ENCODE measurements at regions not wholly inside any gene's neighbourhood (a gene's known extent, or its start where the extent isn't known, plus 50 kb on each side); places are given as distances from the start of the nearest gene placed in this dataset.

DNA sequence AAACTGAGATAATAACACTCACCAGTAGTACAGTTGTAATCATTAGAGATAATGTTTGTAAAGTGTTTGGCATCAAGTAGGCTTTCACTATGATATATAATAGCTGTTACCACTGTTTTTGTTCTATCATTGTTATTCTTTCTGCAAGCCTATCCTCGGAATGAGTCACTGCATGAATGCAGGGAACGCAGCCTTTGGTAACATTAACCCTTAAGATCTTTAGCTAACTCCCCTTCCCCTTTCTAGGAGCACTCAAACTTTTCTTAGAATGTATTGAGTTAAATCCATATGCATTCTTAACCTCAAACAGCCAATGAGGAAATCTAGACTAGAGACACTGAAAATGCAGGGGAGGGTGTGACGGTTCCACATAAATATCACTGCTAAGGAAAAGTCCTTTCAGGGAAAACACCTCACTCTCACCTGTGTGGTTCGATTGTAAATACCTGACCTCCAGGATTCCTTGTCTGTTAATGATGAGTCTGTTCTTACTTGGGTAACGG, 467.3 kb downstream of the SETD4 start (continued):
- TF ChIP-seq BCL11A (tag by site-specific recombination; IDR thresholded peaks at IDR 0.05; ENCODE audit: low read depth) (0 out of 2 replicates have a peak, but pooled peaks have one; percentile 73), ZBTB21 (tag by site-specific recombination; IDR thresholded peaks at IDR 0.05) (0 out of 2 replicates have a peak, but pooled peaks have one; percentile 50), ZNF366 (tag by site-specific recombination; conservative IDR thresholded peaks at IDR 0.05) (0 out of 2 replicates have a peak, but pooled peaks have one; percentile 25), GLI2 (tag by site-specific recombination; IDR thresholded peaks at IDR 0.05; ENCODE audit: borderline replicate concordance, low read depth) (peak; percentile 70; the same call in 1 of the 2 replicates), ZSCAN30 (tag by site-specific recombination; IDR thresholded peaks at IDR 0.05) (no peak), ZNF600 (tag by site-specific recombination; IDR thresholded peaks at IDR 0.05) (0 out of 2 replicates have a peak, but pooled peaks have one; percentile 31), ZNF175 (tag by site-specific recombination; IDR thresholded peaks at IDR 0.05) (no peak), ZNF211 (tag by site-specific recombination; IDR thresholded peaks at IDR 0.05; ENCODE audit: low read depth) (no peak), EGR2 (tag by site-specific recombination; IDR thresholded peaks at IDR 0.05; ENCODE audit: low read depth) (no peak), KLF10 (tag by site-specific recombination; IDR thresholded peaks at IDR 0.05) (peak; percentile 82), ZNF184 (tag by site-specific recombination; IDR thresholded peaks at IDR 0.05) (peak; percentile 76; the same call in 1 of the 2 replicates), ZEB2 (tag by site-specific recombination; IDR thresholded peaks at IDR 0.05) (peak; percentile 90), ZNF335 (tag by site-specific recombination; conservative IDR thresholded peaks at IDR 0.05) (no peak), ZFHX2 (tag by site-specific recombination; conservative IDR thresholded peaks at IDR 0.05) (no peak), ZNF221 (tag by site-specific recombination; IDR thresholded peaks at IDR 0.05; ENCODE audit: borderline replicate concordance) (no peak), ZNF639 (tag by site-specific recombination; IDR thresholded peaks at IDR 0.05) (peak; percentile 79), KLF9 (tag by site-specific recombination; IDR thresholded peaks at IDR 0.05; ENCODE audit: low read depth) (0 out of 2 replicates have a peak, but pooled peaks have one; percentile 16), ZNF280D (tag by site-specific recombination; IDR thresholded peaks at IDR 0.05) (no peak), ZNF350 (tag by site-specific recombination; IDR thresholded peaks at IDR 0.05) (no peak), ZNF660 (tag by site-specific recombination; IDR thresholded peaks at IDR 0.05) (peak; percentile 76; the same call in 1 of the 2 replicates), ZFP37 (tag by site-specific recombination; IDR thresholded peaks at IDR 0.05) (no peak), ZNF830 (tag by site-specific recombination; IDR thresholded peaks at IDR 0.05; ENCODE audit: low read depth) (no peak), BCL11B (tag by site-specific recombination; IDR thresholded peaks at IDR 0.05; ENCODE audit: low read depth) (no peak), ZNF843 (tag by site-specific recombination; IDR thresholded peaks at IDR 0.05) (no peak; the same call in 1 of the 2 replicates), SP7 (tag by site-specific recombination; IDR thresholded peaks at IDR 0.05) (peak; percentile 88)
- TF ChIP-seq, protein P1, sequence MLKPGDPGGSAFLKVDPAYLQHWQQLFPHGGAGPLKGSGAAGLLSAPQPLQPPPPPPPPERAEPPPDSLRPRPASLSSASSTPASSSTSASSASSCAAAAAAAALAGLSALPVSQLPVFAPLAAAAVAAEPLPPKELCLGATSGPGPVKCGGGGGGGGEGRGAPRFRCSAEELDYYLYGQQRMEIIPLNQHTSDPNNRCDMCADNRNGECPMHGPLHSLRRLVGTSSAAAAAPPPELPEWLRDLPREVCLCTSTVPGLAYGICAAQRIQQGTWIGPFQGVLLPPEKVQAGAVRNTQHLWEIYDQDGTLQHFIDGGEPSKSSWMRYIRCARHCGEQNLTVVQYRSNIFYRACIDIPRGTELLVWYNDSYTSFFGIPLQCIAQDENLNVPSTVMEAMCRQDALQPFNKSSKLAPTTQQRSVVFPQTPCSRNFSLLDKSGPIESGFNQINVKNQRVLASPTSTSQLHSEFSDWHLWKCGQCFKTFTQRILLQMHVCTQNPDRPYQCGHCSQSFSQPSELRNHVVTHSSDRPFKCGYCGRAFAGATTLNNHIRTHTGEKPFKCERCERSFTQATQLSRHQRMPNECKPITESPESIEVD (tag by site-specific recombination; IDR thresholded peaks at IDR 0.05), result peak; percentile 76

All from HEK293 (cell line).